Midbrain (tissue), 1 donor: ENCODE measurements at regions not wholly inside any gene's neighbourhood (a gene's known extent, or its start where the extent isn't known, plus 50 kb on each side); places are given as distances from the start of the nearest gene placed in this dataset.

Experiments
- DNase-seq: peaks from one replicate; lab custom pipeline; 2025; lab: John Stamatoyannopoulos, UW

- no peak for DNase-seq
Measured at GRCh38 chr10:76735866-76736265, 901.7 kb downstream of the KCNMA1 start.

GRCh38 chr10:76733441-76733936 is 904.1 kb downstream of the KCNMA1 start:
- no peak for DNase-seq

- no peak for DNase-seq
Measured at GRCh38 chr10:76732306-76732705, 905.3 kb downstream of the KCNMA1 start.

GRCh38 chr10:76729841-76730487 is 907.6 kb downstream of the KCNMA1 start:
- DNase-seq = no peak

GRCh38 chr10:76729346-76729745 is 908.3 kb downstream of the KCNMA1 start:
- no peak for DNase-seq

GRCh38 chr10:76727038-76727437 is 910.6 kb downstream of the KCNMA1 start:
- DNase-seq = no peak

GRCh38 chr10:76723844-76724243 is 913.8 kb downstream of the KCNMA1 start:
- no peak for DNase-seq

- DNase-seq = no peak
Measured at GRCh38 chr10:76721891-76722505, 915.6 kb downstream of the KCNMA1 start.

GRCh38 chr10:76719006-76719405 is 918.6 kb downstream of the KCNMA1 start:
- no peak for DNase-seq

- DNase-seq = no peak
Measured at GRCh38 chr10:76717141-76717540, 920.5 kb downstream of the KCNMA1 start.

GRCh38 chr10:76711222-76711997 is 926.2 kb downstream of the KCNMA1 start:
- peak; percentile 30 for DNase-seq

- no peak for DNase-seq
Measured at GRCh38 chr10:76700241-76700640, 937.4 kb downstream of the KCNMA1 start.

GRCh38 chr10:76697923-76698322 is 939.7 kb downstream of the KCNMA1 start:
- no peak for DNase-seq

GRCh38 chr10:76695069-76695468 is 942.5 kb downstream of the KCNMA1 start:
- DNase-seq = no peak

GRCh38 chr10:76686201-76686600 is 951.4 kb downstream of the KCNMA1 start:
- DNase-seq = no peak

GRCh38 chr10:76684968-76685367 is 952.6 kb downstream of the KCNMA1 start:
- no peak for DNase-seq

GRCh38 chr10:76681153-76681552 is 956.5 kb downstream of the KCNMA1 start:
- no peak for DNase-seq

GRCh38 chr10:76679030-76679429 is 958.6 kb downstream of the KCNMA1 start:
- no peak for DNase-seq

GRCh38 chr10:76675951-76676587 is 961.5 kb downstream of the KCNMA1 start:
- DNase-seq = peak; percentile 76

- no peak for DNase-seq
Measured at GRCh38 chr10:76675561-76675950, 962.1 kb downstream of the KCNMA1 start.

GRCh38 chr10:76667408-76668370 is 969.9 kb downstream of the KCNMA1 start:
- no peak for DNase-seq
